Neural cell (in vitro differentiated cells): ENCODE measurements at regions not wholly inside any gene's neighbourhood (a gene's known extent, or its start where the extent isn't known, plus 50 kb on each side); places are given as distances from the start of the nearest gene placed in this dataset.

Source experiments
- H2AFZ ChIP-seq: fragments of 200-600, 300-800 bp; sonication (generic), shearing (Covaris generic); 2 replicates; pipeline ENCODE4 v1.6.0; 2014; ENCODE audit warnings: low read depth, mild to moderate bottlenecking, antibody characterized with exemption, low read length, moderate library complexity
- H3F3A ChIP-seq: fragments of 200-600 bp; shearing (Covaris generic); 2 replicates; pipeline ENCODE4 v1.6.1; 2016; ENCODE audit warnings: mild to moderate bottlenecking, moderate library complexity, mixed read lengths, antibody characterized with exemption, low read length; ENCODE audit not compliant: insufficient read depth, poor library complexity, severe bottlenecking
- H3K27ac ChIP-seq: fragments of 200-600, 300-800 bp; sonication (generic), shearing (Covaris generic); 2 replicates; pipeline ENCODE4 v1.5.1; 2014; ENCODE audit warnings: mild to moderate bottlenecking, low read length, moderate library complexity
- H3K27me3 ChIP-seq: fragments of 300-800, 200-600 bp; sonication (generic), shearing (Covaris generic); 2 replicates; pipeline ENCODE4 v1.6.0; 2014; ENCODE audit warnings: mild to moderate bottlenecking, low read depth, low read length, moderate library complexity; ENCODE audit not compliant: insufficient read depth
- H3K36me3 ChIP-seq: fragments of 300-800, 200-600 bp; sonication (generic), shearing (Covaris generic); 2 replicates; pipeline ENCODE4 v1.5.1; 2014; ENCODE audit warnings: mild to moderate bottlenecking, antibody characterized with exemption, low read length, moderate library complexity; ENCODE audit not compliant: insufficient read depth
- H3K4me2 ChIP-seq: fragments of 300-800, 200-600 bp; sonication (generic), shearing (Covaris generic); 2 replicates; pipeline ENCODE4 v1.6.0; 2014; ENCODE audit warnings: mild to moderate bottlenecking, low read length
- H3K4me3 ChIP-seq: fragments of 300-800, 200-600 bp; sonication (generic), shearing (Covaris generic); 2 replicates; pipeline ENCODE4 v1.5.1; 2014; ENCODE audit warnings: mild to moderate bottlenecking, low read length, moderate library complexity
- H3K79me2 ChIP-seq: fragments of 200-600 bp; shearing (Covaris generic); replicated peaks from 2 replicates; pipeline ENCODE4 v1.6.0; 2014; ENCODE audit warnings: mild to moderate bottlenecking, low read length, moderate library complexity; ENCODE audit not compliant: insufficient read depth
- H3K9ac ChIP-seq: fragments of 300-800, 200-600 bp; sonication (generic), shearing (Covaris generic); 2 replicates; pipeline ENCODE4 v1.6.1; 2016; ENCODE audit warnings: mild to moderate bottlenecking, low read length, mixed read lengths
- H3K9me2 ChIP-seq: fragments of 200-600 bp; shearing (Covaris generic); 2 replicates; pipeline ENCODE4 v1.6.1; 2016; ENCODE audit warnings: mild to moderate bottlenecking, low read length, mixed read lengths; ENCODE audit not compliant: insufficient read depth
- H3K9me3 ChIP-seq: fragments of 200-600, 300-800 bp; sonication (generic), shearing (Covaris generic); 2 replicates; pipeline ENCODE4 v1.6.1; 2016; ENCODE audit warnings: mild to moderate bottlenecking, mixed run types, low read length, moderate library complexity, mixed read lengths
- H4K20me1 ChIP-seq: fragments of 200-600 bp; shearing (Covaris generic); 2 replicates; pipeline ENCODE4 v1.6.1; 2016; ENCODE audit warnings: mild to moderate bottlenecking, mixed run types; ENCODE audit not compliant: insufficient read depth
- CTCF ChIP-seq: fragments of 450-650 bp; IDR thresholded peaks from 2 replicates; pipeline ENCODE4 v1.5.1; 2014; ENCODE audit warnings: antibody characterized with exemption, mild to moderate bottlenecking, moderate library complexity; ENCODE audit not compliant: poor library complexity, severe bottlenecking
- EP300 ChIP-seq: fragments of 450-650 bp; conservative IDR thresholded peaks from 2 replicates; pipeline ENCODE4 v1.6.1; 2014; ENCODE audit warnings: antibody characterized with exemption, mild to moderate bottlenecking, moderate library complexity; ENCODE audit not compliant: poor library complexity, severe bottlenecking
- EZH2 ChIP-seq: fragments of 200-600, 300-800 bp; shearing (Covaris generic), sonication (generic); IDR thresholded peaks from 2 replicates; pipeline ENCODE4 v1.6.1; 2014; ENCODE audit warnings: antibody characterized with exemption, low read length, borderline replicate concordance, mild to moderate bottlenecking; ENCODE audit not compliant: insufficient read depth, poor library complexity, severe bottlenecking
- MXI1 ChIP-seq: fragments of 450-650 bp; conservative IDR thresholded peaks from 2 replicates; pipeline ENCODE4 v1.6.1; 2014; ENCODE audit warnings: antibody characterized with exemption, mild to moderate bottlenecking; ENCODE audit not compliant: poor library complexity, severe bottlenecking
- POLR2AphosphoS5 ChIP-seq: IDR thresholded peaks from 2 replicates; pipeline ENCODE4 v1.6.1; 2012
- RAD21 ChIP-seq: fragments of 450-650 bp; conservative IDR thresholded peaks from 2 replicates; pipeline ENCODE4 v1.6.1; 2014; ENCODE audit warnings: antibody characterized with exemption, mild to moderate bottlenecking, moderate library complexity
- REST ChIP-seq: IDR thresholded peaks from 2 replicates; pipeline ENCODE4 v1.6.1; 2012; ENCODE audit warnings: borderline replicate concordance
- SMC3 ChIP-seq: fragments of 450-650 bp; conservative IDR thresholded peaks from 2 replicates; pipeline ENCODE4 v1.6.1; 2014; ENCODE audit warnings: antibody characterized with exemption, mild to moderate bottlenecking, moderate library complexity; ENCODE audit not compliant: poor library complexity
- TAF1 ChIP-seq: IDR thresholded peaks from 2 replicates; pipeline ENCODE4 v1.6.1; 2012; ENCODE audit warnings: low read depth

- Histone ChIP-seq H3K27me3 (no peaks in the 10 kb centered on the region), H2AFZ (no peak overlapping the region), H3K9me3 (no peaks in the 10 kb centered on the region)
Measured at GRCh38 chr4:136713140-136713539, 819.2 kb downstream of the PCDH18 start.

GRCh38 chr4:136709897-136710296, 822.4 kb downstream of the PCDH18 start:
- Histone ChIP-seq H4K20me1 (no peaks in the 10 kb centered on the region), H3K9ac (no peak overlapping the region), H3K9me3 (no peaks in the 10 kb centered on the region), H3F3A (no peaks in the 10 kb centered on the region), H3K9me2 (no peaks in the 10 kb centered on the region), H3K4me3 (no peak overlapping the region), H3K36me3 (no peaks in the 10 kb centered on the region), H2AFZ (no peak overlapping the region), H3K79me2 (no peaks in the 10 kb centered on the region), H3K27me3 (no peaks in the 10 kb centered on the region), H3K4me2 (no peak overlapping the region), H3K27ac (no peak overlapping the region)
- TF ChIP-seq SMC3 (no peak), TAF1 (no peak), CTCF (no peak), MXI1 (no peak), POLR2AphosphoS5 (no peak), EZH2 (no peak), REST (no peak)

More at GRCh38 chr4:136713140-136713539, 819.2 kb downstream of the PCDH18 start:
- Histone ChIP-seq H3K27ac (no peak overlapping the region), H3K36me3 (no peaks in the 10 kb centered on the region), H3K79me2 (no peaks in the 10 kb centered on the region), H3K4me3 (no peak overlapping the region), H3K9ac (no peak overlapping the region), H3K9me2 (no peaks in the 10 kb centered on the region), H3F3A (no peaks in the 10 kb centered on the region), H3K4me2 (no peak overlapping the region), H4K20me1 (no peaks in the 10 kb centered on the region)
- TF ChIP-seq RAD21 (no peak), REST (no peak), TAF1 (no peak), POLR2AphosphoS5 (no peak), SMC3 (no peak), MXI1 (no peak), EP300 (no peak), CTCF (no peak), EZH2 (no peak)
